Stimulated activated effector memory CD8-positive, alpha-beta T cell treated with anti-CD3 and anti-CD28 coated beads, Interleukin-12 subunit alpha, Interleukin-12 subunit beta, amount 100 ng/mL, for 72 hours (primary cell): ENCODE measurements at regions not wholly inside any gene's neighbourhood (a gene's known extent, or its start where the extent isn't known, plus 50 kb on each side); places are given as distances from the start of the nearest gene placed in this dataset.
"Not testable (repeated sequence)": the region's sequence is repeated elsewhere in the genome, so short reads cannot be mapped to it uniquely, and the experiment has no call there.

ENCODE experiments used
- ATAC-seq: fragments of 150-1000 bp; cut with Tn5 transposase; 2 replicates; pipeline ENCODE4 v1.10.0; 2021
- DNase-seq, 2 donors: peaks; one replicate each; pipeline ENCODE4 v3.0.0; 2021 to 2022; ENCODE audit warnings: low spot score in 2 of 2
- H3K27ac Mint-ChIP-seq: one replicate; pipeline ENCODE4 v1.8.0; 2022; ENCODE audit warnings: mild to moderate bottlenecking, mixed read lengths
- H3K36me3 Mint-ChIP-seq: one replicate; pipeline ENCODE4 v1.8.0; 2022; ENCODE audit warnings: mild to moderate bottlenecking, mixed read lengths
- H3K4me1 Mint-ChIP-seq: one replicate; pipeline ENCODE4 v1.8.0; 2022; ENCODE audit warnings: mixed read lengths
- H3K4me3 Mint-ChIP-seq: one replicate; pipeline ENCODE4 v1.8.0; 2022; ENCODE audit warnings: mild to moderate bottlenecking, mixed read lengths
- H3K9me3 Mint-ChIP-seq: one replicate; pipeline ENCODE4 v1.8.0; 2022; ENCODE audit warnings: mixed read lengths

DNA sequence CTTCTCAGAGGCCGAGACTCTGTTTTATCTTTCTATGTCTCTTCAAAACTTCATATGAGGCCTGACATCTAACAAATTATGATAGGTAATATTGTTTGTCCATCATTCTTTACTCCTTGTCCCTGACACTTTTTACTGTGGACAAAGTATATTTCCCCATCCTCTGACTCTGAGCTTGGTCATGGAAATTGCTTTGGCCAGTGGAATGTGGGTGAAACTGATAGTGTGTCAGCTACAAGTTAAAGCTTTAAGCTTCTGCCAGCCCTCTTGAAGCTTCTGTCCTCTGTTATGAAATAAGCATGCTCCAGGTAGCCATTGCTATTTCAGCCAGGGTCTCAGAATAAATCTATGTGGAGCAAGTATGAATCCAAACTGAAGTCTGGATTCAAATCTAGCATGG is 604.6 kb downstream of the BCOR start:
- DNase-seq (no peak), ATAC-seq (no peak)
- Mint-ChIP-seq H3K36me3 (no peaks in the 10 kb centered on the region), H3K9me3 (no peaks in the 10 kb centered on the region), H3K27ac (peak overlapping the region; percentile 82), H3K4me3 (no peak overlapping the region), H3K4me1 (peaks cover 23% of the 10 kb centered on the region)

DNA sequence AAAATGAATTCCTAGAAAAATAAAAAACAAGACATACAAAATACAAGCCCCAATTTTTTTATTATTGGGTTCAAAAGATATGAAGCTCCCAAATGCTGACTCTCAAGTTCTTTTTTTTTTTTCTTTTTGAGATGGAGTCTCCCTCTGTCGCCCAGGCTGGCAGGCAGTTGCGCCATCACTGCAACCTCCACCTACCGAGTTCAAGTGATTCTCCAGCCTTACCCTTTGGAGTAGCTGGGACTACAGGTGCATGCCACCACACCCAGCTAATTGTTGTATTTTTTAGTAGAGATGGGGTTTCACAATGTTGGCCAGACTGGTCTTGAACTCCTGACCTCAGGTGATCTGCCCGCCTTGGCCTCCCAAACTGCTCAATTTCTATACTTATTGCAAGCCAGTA is 600.6 kb downstream of the BCOR start:
- H3K36me3 Mint-ChIP-seq, H3K9me3 Mint-ChIP-seq, ATAC-seq, H3K27ac Mint-ChIP-seq, H3K4me3 Mint-ChIP-seq, DNase-seq: not testable (repeated sequence)
- peaks cover 11% of the 10 kb centered on the region for H3K4me1 Mint-ChIP-seq

DNA sequence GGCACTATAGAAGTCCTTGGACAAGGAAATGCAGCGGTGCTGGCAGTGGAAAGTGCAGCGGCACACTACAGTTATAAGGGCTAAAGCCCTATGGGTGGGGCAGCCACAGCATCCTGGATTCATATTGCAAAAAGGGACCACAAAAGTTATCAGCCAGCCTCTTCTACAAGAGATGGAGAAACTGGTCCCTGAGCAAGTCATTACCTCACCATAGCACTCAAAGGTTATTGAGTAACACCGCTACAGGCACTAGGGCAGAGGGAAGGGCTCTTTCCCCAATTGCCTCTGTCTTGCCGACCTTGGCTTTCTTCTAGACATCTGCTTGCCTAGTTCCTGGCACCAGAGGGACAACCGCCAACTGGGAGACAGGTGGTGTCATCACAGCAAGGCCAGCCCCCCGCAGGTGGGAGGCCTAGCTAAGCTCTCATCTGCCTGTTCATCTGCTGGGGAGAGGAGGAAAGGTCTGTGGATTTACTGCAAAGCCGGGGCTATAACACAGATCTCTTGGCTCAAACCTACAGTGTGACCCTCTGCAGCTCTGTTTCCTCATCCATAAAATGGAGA is 600.0 kb downstream of the BCOR start:
- DNase-seq (no peak), ATAC-seq (no peak)
- Mint-ChIP-seq H3K4me3 (no peak overlapping the region), H3K36me3 (no peaks in the 10 kb centered on the region), H3K27ac (no peak overlapping the region), H3K9me3 (no peaks in the 10 kb centered on the region), H3K4me1 (peaks cover 5% of the 10 kb centered on the region)

DNA sequence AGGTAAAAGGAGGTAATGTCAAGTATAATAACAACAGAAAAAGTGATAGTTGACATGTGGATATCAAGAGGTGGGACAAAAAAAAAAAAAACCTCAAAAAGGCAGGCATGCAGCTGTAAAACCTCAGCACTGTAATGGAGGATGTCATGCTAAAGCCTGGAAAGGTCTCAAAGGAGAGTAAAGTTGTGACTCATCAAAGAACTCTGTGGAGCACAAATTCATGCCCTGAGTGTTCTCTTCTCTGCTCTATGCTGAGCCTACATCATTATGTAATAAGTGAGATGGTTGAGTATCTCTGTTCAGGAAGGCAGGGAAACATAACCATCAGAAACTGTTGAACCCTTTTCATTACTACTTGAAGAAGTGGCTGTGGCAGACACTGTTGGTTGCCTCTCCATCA is 597.8 kb downstream of the BCOR start:
- Mint-ChIP-seq H3K27ac (no peak overlapping the region), H3K36me3 (no peaks in the 10 kb centered on the region), H3K4me1 (no peaks in the 10 kb centered on the region), H3K9me3 (no peaks in the 10 kb centered on the region), H3K4me3 (no peak overlapping the region)
- DNase-seq (no peak), ATAC-seq (no peak)

DNA sequence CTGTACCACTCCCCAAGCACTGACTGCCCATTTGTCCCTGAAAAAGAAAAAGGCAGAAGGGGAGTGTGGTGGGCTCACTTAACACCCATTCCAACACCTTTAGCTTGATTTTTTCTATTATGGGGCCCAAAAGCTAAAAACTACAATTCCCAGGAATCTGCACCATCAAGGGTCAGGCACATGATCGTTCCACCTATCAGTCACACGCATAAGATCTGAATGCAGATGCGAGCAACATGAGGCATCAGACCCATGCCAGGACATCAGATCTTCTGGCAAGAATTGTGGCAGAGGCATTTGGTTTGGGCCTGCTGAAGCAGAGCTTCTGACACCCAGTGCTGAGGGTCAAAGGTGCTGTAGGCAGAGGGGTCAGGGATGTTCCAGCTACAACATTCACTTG is 595.9 kb downstream of the BCOR start:
- H3K36me3 Mint-ChIP-seq: no peaks in the 10 kb centered on the region
- no peak for ATAC-seq
- no peak overlapping the region for H3K27ac Mint-ChIP-seq
- no peak overlapping the region for H3K4me3 Mint-ChIP-seq
- H3K9me3 Mint-ChIP-seq: no peaks in the 10 kb centered on the region
- H3K4me1 Mint-ChIP-seq: no peaks in the 10 kb centered on the region
- DNase-seq: no peak

DNA sequence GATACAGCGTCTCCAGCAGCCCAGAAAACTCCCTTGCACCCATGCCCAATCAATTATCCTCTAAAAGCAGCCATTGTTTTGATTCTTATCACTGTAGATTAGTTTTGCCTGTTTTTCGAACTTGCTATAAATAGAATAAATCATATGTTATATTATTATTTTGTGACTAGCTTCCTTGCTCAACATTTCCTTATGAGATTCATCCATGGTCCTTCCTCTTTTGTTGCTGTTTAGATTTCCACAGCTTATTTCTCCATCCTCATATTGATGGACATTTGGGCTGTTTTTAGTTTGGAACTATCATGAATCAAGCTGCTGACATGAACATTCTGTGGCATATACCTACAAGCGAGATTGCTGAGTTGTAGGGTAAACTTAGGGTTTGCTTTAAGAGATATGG is 595.3 kb downstream of the BCOR start:
- no peaks in the 10 kb centered on the region for H3K9me3 Mint-ChIP-seq
- no peaks in the 10 kb centered on the region for H3K4me1 Mint-ChIP-seq
- H3K27ac Mint-ChIP-seq: no peak overlapping the region
- ATAC-seq (no peak), DNase-seq (no peak)
- no peaks in the 10 kb centered on the region for H3K36me3 Mint-ChIP-seq
- H3K4me3 Mint-ChIP-seq: no peak overlapping the region

DNA sequence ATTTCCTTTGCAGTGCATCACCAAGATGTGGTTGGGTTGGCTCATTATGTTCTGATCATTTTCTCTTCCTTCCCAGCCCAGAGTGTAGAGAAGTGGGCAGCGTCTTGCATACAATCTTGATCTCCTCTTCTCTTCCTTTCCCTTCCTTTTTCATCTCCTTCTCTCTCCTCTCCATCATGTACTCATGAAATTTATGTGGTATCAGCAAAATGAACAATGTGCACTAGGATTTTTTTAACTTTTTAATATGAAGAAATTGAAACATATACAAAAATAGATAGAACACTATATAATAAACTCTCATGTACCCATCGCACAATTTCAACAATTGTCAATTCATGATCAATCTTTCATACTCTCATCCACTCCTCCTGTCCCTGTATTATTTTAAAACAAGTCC is 593.5 kb downstream of the BCOR start:
- Mint-ChIP-seq H3K27ac (no peak overlapping the region), H3K4me1 (peaks cover 6% of the 10 kb centered on the region), H3K9me3 (no peaks in the 10 kb centered on the region), H3K36me3 (no peaks in the 10 kb centered on the region), H3K4me3 (no peak overlapping the region)
- no peak for DNase-seq
- ATAC-seq: no peak

DNA sequence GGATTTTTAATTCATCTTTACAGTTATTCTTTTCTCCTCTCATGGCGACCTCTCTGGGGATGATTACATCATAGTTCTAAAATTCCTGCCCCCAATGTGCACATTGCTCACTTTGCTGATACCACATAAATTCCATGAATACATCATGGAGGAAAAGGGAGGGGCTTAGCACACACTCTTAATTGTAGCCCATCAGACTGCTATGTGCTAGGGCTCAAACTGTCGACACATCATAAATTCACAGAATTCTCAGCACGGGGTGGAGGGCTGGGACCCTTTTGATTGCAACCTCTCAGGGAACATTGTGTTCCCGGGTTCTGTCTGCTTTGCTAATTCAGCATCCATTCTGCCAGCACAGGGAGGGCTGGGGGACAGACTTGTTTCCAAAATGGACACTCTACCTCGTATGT is 592.9 kb downstream of the BCOR start:
- peaks cover 6% of the 10 kb centered on the region for H3K4me1 Mint-ChIP-seq
- H3K9me3 Mint-ChIP-seq: no peaks in the 10 kb centered on the region
- no peaks in the 10 kb centered on the region for H3K36me3 Mint-ChIP-seq
- no peak overlapping the region for H3K27ac Mint-ChIP-seq
- H3K4me3 Mint-ChIP-seq: no peak overlapping the region
- no peak for DNase-seq
- no peak for ATAC-seq

DNA sequence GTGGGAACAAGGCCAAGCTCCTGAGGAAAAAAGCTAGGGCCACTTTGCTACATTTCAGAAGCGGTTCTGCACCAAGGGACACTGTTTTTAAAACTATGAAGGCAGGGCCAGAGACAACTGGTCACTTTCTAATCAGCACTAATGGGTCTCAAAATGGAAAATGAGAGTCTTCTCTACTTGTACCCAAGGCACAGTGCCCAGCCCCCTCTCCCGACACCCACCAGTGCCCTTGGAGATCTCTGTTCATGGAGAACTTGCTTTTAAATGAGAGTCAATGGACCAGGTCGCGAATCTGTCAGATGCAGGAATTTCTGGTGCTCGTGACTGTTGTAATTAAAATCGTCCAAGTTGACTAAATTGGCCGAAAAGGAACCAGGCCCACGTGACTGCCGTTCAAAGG is 591.6 kb downstream of the BCOR start:
- Mint-ChIP-seq H3K27ac (no peak overlapping the region), H3K4me1 (peaks cover 6% of the 10 kb centered on the region), H3K36me3 (no peaks in the 10 kb centered on the region), H3K4me3 (no peak overlapping the region), H3K9me3 (no peaks in the 10 kb centered on the region)
- DNase-seq (no peak), ATAC-seq (no peak)

DNA sequence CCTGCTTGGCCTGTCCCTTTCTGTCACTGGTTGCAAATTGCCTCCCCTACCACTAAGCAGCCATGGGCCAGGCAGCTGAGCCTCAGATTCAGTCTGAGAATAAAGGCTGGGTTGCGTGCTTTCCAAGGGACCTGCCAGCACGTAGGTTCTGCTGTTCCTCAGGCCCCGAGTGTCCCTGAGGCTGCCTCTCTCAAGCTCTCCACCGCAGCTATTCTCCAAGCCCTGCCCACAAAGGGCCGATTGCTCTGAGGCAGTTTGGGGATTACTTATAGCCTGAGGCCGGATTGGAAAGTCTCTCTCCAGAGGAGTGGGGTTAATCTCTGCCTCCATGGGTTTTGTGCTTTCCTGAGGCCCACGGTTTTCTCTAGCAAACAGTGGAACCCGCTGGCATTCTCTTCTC is 590.7 kb downstream of the BCOR start:
- no peak for DNase-seq
- Mint-ChIP-seq H3K4me1 (peaks cover 6% of the 10 kb centered on the region), H3K36me3 (no peaks in the 10 kb centered on the region), H3K27ac (no peak overlapping the region), H3K4me3 (no peak overlapping the region), H3K9me3 (no peaks in the 10 kb centered on the region)
- no peak for ATAC-seq

DNA sequence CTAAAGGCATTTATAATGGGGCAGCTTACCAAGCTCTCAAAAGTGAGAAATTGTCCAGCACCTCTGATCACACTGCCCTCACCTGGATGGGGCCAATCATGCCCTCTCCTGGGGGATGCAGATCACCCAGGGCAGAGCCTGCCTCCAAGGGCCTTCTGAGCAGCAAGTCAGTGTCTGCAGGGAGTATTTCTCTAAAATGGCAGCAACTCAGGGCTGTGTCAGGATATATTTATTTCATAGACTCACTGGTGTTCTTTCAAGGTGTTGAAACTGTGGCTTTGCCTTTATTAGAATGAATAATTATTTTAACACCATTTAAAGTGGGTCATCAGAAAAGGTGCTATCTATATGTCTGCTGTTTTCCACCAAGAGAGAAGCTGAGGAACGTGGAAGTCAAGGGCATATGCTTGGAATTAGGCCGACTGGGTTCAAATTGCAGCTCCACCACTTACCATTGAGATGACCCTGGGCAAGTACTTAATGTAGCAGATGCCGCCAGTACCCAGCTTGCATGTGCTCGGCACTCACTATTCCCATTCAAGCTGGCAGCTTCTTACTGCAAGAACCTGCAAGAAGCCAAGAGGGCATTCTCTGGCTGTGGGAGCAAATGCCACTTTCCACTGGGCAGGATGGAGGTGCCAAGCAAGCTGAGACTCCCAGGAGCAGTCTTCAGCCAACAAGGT is 590.0 kb downstream of the BCOR start:
- Mint-ChIP-seq H3K36me3 (no peaks in the 10 kb centered on the region), H3K27ac (no peak overlapping the region), H3K4me3 (no peak overlapping the region), H3K9me3 (no peaks in the 10 kb centered on the region), H3K4me1 (peaks cover 6% of the 10 kb centered on the region)
- ATAC-seq (no peak), DNase-seq (no peak)

DNA sequence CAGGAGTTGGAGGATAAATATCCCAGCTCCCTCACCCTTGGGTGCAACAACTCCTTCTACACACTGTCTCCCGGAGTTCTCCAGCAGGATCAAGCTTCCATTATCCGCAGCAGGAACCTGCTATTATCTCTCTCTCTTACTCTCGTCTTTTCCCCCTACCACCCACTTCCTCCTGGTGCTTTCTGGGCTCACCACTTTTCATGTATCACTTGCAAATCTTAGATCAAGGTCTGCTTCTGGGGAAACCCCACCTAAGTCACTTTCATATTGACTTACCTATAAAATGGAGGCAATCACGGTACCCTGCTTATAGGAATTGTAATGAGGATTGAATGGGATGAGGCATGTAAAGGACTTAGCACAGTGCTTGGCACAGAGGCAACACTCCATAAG is 589.5 kb downstream of the BCOR start:
- peaks cover 6% of the 10 kb centered on the region for H3K4me1 Mint-ChIP-seq
- DNase-seq (no peak), ATAC-seq (no peak)
- H3K27ac Mint-ChIP-seq: no peak overlapping the region
- H3K36me3 Mint-ChIP-seq: no peaks in the 10 kb centered on the region
- no peak overlapping the region for H3K4me3 Mint-ChIP-seq
- no peaks in the 10 kb centered on the region for H3K9me3 Mint-ChIP-seq

DNA sequence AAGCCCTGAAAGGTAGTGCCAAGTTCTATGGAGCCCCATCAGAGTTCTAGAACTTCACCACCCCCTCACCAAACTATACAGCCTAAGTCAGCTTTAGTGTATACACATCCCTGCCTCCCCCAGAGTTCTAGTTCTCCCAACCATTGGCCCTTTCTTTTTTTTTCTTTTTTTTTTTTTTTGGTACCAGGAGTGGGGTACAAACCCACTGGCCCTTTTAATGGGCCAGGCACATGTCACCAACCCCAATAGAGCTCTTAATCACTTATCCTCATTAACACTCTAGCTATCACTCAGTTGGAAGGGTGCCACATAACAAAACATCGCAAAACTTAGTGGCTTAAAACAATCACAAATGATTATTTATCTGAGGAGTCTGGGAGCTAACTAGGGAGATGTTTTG is 588.6 kb downstream of the BCOR start:
- Mint-ChIP-seq H3K36me3 (no peaks in the 10 kb centered on the region), H3K27ac (peak overlapping the region; percentile 37), H3K4me1 (peaks cover 6% of the 10 kb centered on the region), H3K9me3 (no peaks in the 10 kb centered on the region), H3K4me3 (no peak overlapping the region)
- DNase-seq: no peak
- no peak for ATAC-seq

DNA sequence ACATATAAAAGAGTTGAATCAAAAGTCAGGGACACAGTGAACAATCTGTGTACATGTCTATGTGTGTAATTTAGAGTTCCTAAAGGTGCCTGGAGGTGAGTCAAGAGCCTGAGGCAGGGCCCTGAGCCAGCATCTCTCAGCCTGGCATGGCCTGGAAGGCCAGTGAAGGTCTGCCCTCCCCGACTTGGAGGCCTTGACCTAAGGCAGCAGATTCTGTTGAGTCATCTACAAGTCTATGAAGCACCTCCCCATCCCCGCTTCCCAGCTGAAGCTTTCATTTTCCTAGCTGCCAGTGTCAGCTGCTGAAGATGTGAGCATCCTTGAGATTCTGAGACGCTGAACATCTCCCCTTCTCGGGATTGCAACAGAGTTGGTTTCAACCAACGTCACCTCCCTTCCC is 583.9 kb downstream of the BCOR start:
- no peak for DNase-seq
- no peaks in the 10 kb centered on the region for H3K9me3 Mint-ChIP-seq
- no peak for ATAC-seq
- no peak overlapping the region for H3K4me3 Mint-ChIP-seq
- H3K27ac Mint-ChIP-seq: peak overlapping the region; percentile 71
- H3K4me1 Mint-ChIP-seq: no peaks in the 10 kb centered on the region
- no peaks in the 10 kb centered on the region for H3K36me3 Mint-ChIP-seq

DNA sequence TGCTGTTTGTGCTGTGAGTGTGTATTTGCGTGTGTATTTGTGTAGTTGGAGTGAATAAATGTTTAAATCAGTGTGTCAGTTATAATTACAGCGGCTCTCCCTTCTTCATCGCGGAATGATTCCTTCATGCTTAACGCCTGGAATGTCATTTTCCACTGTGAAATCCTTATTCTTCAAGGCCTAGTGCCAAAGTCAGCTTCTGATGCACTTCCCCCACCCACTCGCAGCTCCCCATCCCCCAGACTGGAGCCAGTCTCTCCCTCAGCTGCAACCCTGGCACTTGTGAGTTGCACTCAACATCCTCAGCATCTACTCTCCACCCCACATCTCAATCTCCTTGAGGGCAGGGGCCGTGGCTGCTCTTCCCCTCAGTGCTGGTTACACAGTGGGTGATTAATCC is 583.0 kb downstream of the BCOR start:
- peak overlapping the region; percentile 71 for H3K27ac Mint-ChIP-seq
- ATAC-seq (no peak), DNase-seq (no peak)
- H3K36me3 Mint-ChIP-seq: no peaks in the 10 kb centered on the region
- no peaks in the 10 kb centered on the region for H3K9me3 Mint-ChIP-seq
- no peak overlapping the region for H3K4me3 Mint-ChIP-seq
- H3K4me1 Mint-ChIP-seq: no peaks in the 10 kb centered on the region

DNA sequence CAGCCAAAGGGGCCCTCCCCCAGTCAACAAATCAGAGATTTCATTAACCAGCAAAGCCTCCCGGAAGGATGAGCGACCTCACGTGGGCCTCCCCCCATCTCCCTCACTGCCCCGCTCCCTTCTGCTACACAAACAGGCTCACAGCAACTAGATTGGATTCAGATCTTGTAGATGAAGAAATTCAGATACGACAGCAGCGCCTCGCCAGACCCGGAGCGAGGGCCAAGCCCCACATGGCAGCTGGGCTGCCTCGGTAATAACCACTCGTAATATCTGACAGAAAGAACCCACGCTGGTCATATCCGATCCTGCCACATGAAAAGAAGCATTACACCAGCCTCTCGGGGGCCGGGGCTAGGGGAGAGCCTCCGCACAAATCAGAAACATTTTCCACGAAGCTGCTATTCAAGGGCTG is 581.3 kb downstream of the BCOR start:
- H3K36me3 Mint-ChIP-seq: no peaks in the 10 kb centered on the region
- no peak overlapping the region for H3K27ac Mint-ChIP-seq
- DNase-seq (no peak), ATAC-seq (no peak)
- H3K4me3 Mint-ChIP-seq: no peak overlapping the region
- no peaks in the 10 kb centered on the region for H3K4me1 Mint-ChIP-seq
- no peaks in the 10 kb centered on the region for H3K9me3 Mint-ChIP-seq
